Activated CD4-positive, alpha-beta T cell treated with anti-CD3 and anti-CD28 coated beads for 48 hours (primary cell): ENCODE measurements at regions not wholly inside any gene's neighbourhood (a gene's known extent, or its start where the extent isn't known, plus 50 kb on each side); places are given as distances from the start of the nearest gene placed in this dataset.
A peak's percentile ranks its signal among the peaks of the same experiment; 100 is the strongest.

Source experiments
- DNase-seq: peaks from one replicate; pipeline ENCODE4 v3.0.0-alpha.2; 2020

DNA sequence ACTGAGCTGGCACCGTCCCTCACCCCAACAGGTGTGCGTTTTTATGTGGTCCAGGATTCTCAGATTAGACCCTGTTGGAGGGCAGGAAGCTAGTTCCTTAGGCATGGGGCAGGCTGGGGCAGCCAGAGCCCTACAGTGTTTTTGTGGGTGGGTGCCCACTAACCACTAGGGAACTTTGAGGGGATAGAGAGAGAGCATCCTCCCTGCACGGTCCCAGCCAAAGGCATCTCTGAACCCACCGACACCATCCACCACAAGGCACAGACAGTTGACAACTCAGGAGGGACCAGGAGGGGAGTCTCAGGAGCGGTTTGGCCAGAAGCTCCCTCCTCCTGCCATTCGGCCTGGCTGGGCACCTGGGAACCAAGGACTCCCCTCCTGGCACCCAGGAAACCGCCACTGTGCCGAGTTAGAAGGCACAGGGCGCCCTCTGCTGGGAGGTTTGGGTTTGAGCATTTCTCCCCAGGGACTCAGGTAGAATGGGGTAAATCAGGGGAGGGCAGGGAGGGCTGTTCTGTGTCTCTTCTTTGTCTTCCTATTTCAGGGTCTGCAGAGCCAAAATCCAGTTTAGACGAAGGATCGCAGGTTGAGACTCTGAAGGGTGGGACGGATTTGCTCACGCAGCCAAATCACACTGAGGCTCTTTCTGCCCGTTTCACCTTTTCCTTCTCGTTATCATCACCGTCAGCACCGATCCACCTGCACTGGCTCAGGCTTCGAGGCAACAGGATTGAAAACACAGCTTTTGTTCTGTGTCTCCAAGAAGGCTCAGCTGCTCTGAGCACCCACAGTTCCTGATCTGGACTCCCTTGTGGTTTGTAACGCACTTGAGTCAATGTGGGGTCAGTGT lies 84.8 kb upstream of the COL13A1 start:
- peak; percentile 79 for DNase-seq

DNA sequence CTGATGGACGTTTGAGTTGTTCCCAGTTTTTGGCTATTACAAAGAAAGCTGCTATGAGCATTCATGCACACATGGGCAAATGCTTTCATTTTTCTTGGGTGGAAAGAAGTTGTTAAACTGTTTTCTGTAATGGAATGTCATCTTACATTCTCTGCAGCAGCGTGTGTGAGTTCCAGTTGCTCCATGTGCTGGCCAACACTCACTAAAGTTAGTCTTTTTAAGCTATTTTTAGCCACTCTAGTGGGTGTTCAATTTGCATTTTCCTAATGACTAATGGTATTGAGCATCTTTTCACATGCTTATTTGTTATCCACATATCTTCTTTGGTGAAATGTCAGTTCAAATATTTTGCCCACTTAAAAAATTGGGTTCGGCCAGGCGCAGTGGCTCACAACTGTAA lies 82.8 kb upstream of the COL13A1 start:
- no peak for DNase-seq

DNA sequence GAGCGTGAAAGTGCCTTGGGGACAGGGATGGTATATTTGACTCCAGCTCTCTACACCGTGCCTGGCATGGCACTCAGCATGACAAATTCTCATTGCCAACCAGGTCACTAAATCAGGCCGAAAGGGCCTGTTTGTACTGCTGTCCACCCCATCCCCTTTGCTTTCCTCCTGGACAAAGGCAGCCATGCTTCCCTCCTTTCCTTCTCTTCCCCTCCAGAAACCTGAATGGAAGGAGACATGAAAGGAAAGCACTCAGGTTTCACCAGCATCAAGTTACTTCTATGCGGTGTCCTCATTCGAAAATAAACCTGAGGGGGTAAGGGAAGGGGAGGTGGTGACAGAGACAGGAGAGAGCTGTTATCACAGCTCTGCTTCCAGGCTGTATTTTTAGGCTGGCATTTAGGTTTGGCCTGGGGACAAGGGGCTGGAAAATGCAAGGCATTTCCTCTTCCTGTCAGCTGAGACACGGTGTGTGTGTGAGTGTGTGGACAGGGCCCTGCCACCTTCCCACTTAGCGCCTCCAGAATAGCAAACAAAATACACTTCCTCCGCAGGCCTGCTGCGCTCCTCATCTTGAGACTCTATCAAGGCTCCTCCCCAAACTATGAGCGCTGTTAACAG lies 79.9 kb upstream of the COL13A1 start:
- DNase-seq, result no peak

GRCh38 chr10:69723653-69724052 lies 78.1 kb upstream of the COL13A1 start:
- DNase-seq, result no peak

DNA sequence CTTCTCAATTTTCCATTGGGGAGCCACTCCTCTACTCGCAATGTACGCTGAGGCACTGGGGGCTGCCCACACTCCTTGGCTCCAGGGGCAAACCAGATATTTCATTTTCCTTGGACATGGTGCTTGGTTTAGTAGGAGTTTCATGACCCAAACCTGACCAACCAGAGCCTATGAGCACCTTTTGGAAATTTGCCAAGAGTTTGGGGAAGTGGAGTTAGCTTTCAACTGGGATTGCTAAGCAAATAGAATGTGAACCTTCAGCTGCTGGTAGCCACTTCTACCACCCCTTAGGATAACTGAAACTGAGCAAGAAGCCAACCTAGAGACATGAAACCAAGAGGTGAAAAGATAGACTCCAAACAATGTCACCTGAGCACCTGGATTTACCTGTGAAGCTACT lies 74.9 kb upstream of the COL13A1 start:
- no peak for DNase-seq

- DNase-seq, result no peak
These were observed 73.3 kb upstream of the COL13A1 start for GRCh38 chr10:69728335-69728870.

GRCh38 chr10:69729326-69730048 lies 72.2 kb upstream of the COL13A1 start:
- no peak for DNase-seq

- no peak for DNase-seq
These were observed 71.2 kb upstream of the COL13A1 start for GRCh38 chr10:69730251-69731156.

- no peak for DNase-seq
These were observed 70.5 kb upstream of the COL13A1 start for GRCh38 chr10:69731184-69731583.

- no peak for DNase-seq
These were observed 70.0 kb upstream of the COL13A1 start for GRCh38 chr10:69731698-69732097.

GRCh38 chr10:69732147-69732825 lies 69.4 kb upstream of the COL13A1 start:
- DNase-seq, result no peak

- no peak for DNase-seq
These were observed 68.9 kb upstream of the COL13A1 start for GRCh38 chr10:69732826-69733150.

DNA sequence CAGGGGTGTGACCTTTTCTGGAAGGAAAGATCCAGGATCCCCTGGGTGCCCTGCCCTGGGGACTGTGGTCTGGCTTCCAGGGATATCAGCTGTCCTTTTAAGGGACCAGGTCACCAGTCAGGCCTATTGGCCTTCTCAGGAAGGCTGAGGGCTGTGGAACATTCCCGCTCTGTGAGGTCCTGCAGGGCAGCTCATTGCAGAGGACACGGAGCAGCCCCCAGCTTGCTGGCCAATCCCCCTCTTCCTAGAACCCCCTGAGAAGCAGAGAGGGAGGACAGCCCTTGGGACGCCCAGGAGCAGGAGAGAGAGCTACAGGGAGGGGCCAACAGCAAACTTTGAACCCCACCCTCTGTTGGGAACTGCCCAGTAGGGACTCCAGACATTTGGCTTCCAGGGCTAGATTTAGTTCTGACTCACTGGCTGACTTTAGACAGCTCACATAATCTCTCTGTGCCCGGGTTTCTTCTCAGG lies 67.9 kb upstream of the COL13A1 start:
- no peak for DNase-seq

DNA sequence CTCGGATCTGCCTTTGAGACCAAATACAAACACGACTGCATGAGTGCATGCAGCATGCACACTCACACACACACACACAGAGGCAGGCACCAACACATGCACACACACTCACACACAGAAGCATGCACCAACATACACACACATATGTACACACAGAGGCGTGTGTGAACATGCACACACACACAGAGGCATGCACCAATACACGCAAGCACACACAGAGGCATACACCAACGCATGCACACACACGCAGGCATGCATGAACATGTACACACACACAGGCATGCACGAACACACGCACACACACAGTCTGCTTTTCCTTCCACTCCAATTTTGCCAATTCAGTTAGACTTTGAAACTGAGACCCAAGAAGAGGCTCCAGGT lies 67.3 kb upstream of the COL13A1 start:
- no peak for DNase-seq

DNA sequence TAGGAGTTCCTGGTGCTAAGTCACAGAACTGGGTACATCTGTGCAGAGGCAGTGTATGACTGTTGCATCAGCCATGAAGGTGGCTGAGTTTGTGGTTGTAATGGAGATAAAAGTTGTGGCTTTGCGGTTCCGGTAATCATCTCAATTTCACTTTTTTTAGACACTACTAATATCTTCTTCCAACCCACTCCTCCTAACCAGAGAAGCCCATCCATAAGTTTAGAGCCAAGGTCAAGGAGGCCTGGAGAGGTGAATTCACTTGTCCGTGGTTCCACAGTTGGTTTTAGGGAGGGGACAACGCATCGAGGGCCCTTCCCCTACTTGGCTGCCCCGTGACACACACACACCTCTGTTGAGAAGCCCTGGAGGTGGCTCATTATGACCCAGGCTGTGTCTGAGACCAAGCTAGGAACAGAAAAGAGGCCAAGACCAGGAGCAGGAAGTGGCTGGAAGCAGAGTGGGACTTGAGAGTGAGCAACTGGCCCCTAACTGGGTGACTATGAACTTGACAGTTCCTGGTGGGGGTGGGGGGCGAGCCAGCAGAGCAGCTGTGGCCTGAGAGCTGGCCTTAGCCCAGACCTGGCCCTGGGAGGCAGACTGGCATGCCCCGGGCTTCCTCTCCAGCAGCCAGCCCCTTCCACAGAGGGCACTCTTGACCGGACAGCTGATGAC lies 66.8 kb upstream of the COL13A1 start:
- DNase-seq, result peak; percentile 35

DNA sequence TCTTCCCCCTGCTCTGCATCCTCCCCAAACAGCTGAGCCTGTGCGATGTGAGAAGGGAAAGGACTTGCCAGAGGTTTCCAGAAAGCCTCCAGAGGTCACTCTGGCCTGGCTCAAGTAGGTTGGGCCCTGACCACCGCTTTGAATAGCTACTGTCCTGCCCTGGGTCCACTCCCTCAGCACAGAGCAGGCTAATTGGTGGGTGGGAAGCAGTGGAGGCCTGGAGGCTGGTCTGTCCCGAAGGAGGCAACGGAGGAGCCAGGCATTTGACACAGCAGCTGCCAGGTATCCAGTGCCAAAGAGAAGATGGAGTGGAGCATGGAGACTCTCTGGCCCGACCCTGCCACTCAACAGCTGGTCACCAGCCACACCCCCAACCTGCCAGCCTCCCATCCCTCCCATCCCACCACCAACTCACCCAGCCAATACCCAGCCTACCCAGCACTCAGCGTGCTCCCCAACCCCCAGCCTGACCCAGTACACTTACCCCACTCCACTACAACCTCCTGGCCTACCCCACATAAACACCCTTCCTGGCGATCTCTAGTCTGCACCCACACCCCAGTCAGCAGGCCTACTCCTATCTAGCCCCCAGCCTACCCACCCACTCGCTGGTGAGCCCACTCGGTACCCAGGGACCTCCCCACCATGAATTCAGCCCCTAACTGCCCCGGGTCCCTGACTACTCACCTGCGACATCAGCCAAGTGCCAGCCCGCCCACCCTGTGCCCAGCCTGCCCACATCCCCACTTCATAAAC lies 64.6 kb upstream of the COL13A1 start:
- DNase-seq, result no peak

DNA sequence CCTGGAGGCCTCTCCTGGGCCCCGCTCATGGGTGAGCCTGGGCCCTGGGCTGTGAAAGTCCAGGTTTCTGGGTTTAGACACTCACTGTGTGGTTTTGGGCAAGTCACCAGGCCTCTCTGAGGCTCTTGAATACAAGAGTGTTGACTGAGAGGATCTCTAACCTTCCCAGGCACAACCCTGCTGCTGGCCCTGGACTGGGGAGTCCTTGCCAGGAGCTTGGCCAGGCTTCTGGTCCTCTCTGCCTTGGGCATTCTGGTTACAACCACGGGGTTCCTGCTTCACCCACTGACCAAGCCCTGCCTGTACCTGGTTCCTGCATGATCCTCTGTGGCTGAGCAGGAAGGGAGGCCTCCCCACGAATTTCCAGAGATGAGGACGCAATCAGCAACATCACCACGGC lies 63.6 kb upstream of the COL13A1 start:
- DNase-seq, result no peak

DNA sequence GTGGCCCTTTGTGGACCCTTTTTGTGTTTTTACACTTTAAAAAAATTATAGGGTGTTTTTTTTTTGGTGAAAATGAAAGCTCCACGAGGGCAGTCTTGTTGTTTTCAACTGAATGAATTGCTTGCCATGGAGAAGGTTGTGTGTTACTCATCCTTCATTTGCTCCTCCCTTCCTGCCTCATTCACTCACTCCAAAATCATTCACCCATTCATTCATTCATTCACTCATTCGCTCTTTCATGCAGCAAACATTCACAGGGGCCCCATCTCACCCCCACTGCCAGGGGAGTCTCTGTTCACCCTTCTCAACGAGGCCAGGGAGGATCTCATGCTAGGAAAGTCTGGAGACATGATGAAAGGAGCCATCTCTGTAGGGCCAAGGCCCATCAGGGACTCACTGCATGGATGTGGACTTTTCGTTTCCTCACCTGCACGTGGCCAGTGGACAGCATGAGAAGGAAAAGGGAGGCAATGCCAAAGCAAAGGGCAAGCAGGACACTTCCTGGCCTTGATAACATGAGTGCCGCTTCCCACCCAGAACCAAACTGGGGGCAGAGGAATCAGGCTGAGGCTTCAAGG lies 62.8 kb upstream of the COL13A1 start:
- no peak for DNase-seq

DNA sequence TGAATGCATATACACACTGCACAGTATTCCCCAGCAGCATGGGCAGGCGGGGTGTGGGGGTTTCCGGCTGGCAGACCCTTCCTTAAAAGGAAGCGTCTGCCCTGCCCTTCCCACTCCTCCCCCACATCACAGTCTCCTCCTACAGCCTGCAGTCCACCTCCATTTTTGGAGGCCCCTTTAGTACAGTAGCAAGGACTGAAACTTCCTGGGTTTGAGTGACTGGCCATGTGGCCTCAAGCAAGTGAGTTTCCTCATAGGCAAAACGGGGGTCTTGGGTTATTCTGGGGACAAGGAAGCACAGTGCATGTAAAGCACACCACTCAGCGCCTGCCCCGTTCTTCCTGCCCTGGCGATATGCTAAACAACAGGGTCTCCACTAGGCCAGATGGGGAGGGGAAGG lies 62.1 kb upstream of the COL13A1 start:
- DNase-seq, result no peak

DNA sequence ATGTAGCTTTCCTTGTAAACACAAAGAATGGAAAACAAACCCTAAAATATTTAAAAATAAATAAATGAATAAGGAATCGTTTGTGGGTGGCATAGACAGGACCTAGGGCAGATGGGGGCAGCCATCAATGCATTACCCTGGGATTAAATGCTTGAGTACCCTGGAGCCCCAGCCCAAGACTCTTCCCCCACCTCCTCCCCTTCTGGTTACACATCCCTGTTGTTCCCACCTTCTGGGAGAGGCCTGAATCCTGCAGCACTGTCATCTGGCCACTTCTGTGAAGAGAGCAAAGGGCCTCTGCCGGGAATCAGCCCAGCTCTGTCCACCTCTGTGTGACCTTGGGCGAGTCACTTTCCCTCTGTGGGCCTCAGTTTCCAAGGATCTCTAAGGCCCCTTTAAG lies 61.6 kb upstream of the COL13A1 start:
- DNase-seq, result no peak
